HepG2 (cell line): ENCODE measurements at regions not wholly inside any gene's neighbourhood (a gene's known extent, or its start where the extent isn't known, plus 50 kb on each side); places are given as distances from the start of the nearest gene placed in this dataset.

Experiments used
- ARID3A ChIP-seq: IDR thresholded peaks from 2 replicates; pipeline ENCODE4 v1.6.1; 2012; ENCODE audit warnings: low read depth, low read length, improper control_type of control experiment
- BORCS8-MEF2B ChIP-seq: sonication (generic); formaldehyde crosslinking; IDR thresholded peaks from 2 replicates; pipeline ENCODE4 v1.8.0; 2022; ENCODE audit warnings: mild to moderate bottlenecking, missing genetic modification reagents
- CENPX ChIP-seq: sonication (generic); formaldehyde crosslinking; IDR thresholded peaks from 2 replicates; pipeline ENCODE4 v1.9.0; 2021; ENCODE audit warnings: mild to moderate bottlenecking, missing genetic modification reagents, moderate library complexity
- CHCHD3 ChIP-seq: sonication (generic); formaldehyde crosslinking; IDR thresholded peaks from 2 replicates; pipeline ENCODE4 v1.8.0; 2022; ENCODE audit warnings: mild to moderate bottlenecking, missing genetic modification reagents, moderate library complexity
- ELF4 ChIP-seq: sonication (generic); formaldehyde crosslinking; IDR thresholded peaks from 2 replicates; pipeline ENCODE4 v1.5.0; 2020; ENCODE audit warnings: missing genetic modification reagents, mild to moderate bottlenecking, moderate library complexity, borderline replicate concordance
- ERF ChIP-seq: IDR thresholded peaks from 2 replicates; pipeline ENCODE4 v1.6.1; 2018; ENCODE audit warnings: missing biosample characterization, missing genetic modification reagents
- FIP1L1 ChIP-seq: fragments of 200-400 bp; formaldehyde crosslinking; IDR thresholded peaks from 2 replicates; pipeline ENCODE4 v1.6.1; 2018; ENCODE audit warnings: low read depth, mild to moderate bottlenecking, low read length, moderate library complexity, borderline replicate concordance; ENCODE audit not compliant: insufficient read depth
- FOSL1 ChIP-seq: sonication (generic); formaldehyde crosslinking; IDR thresholded peaks from 2 replicates; pipeline ENCODE4 v1.9.0; 2021; ENCODE audit warnings: missing genetic modification reagents, borderline replicate concordance
- KAT7 ChIP-seq: IDR thresholded peaks from 2 replicates; pipeline ENCODE4 v1.6.1; 2018; ENCODE audit warnings: borderline replicate concordance, missing compliant biosample characterization
- NR2F1 ChIP-seq, 2 experiments: fragments of 450-650 bp in 1 of 2; formaldehyde crosslinking in 1 of 2; IDR thresholded peaks; 2 replicates each; pipeline versions ENCODE4 v1.5.0 to v1.6.1; 2016 to 2020; ENCODE audit warnings: mild to moderate bottlenecking in 1 of 2, missing compliant biosample characterization in 1 of 2, missing genetic modification reagents in 1 of 2, moderate library complexity in 1 of 2
- POLR2A ChIP-seq, 2 experiments: IDR thresholded peaks; 2 replicates each; pipeline ENCODE4 v1.6.1; 2011; ENCODE audit warnings: low read depth in 2 of 2, low read length in 2 of 2, mild to moderate bottlenecking in 1 of 2, moderate library complexity in 1 of 2; ENCODE audit not compliant: insufficient read depth in 1 of 2
- RARA ChIP-seq: IDR thresholded peaks from 2 replicates; pipeline ENCODE4 v1.6.1; 2016; ENCODE audit warnings: missing genetic modification reagents, missing compliant biosample characterization
- STAT6 ChIP-seq: sonication (generic); formaldehyde crosslinking; IDR thresholded peaks from 2 replicates; pipeline ENCODE4 v1.4.0; 2020; ENCODE audit warnings: missing genetic modification reagents, mild to moderate bottlenecking, borderline replicate concordance
- TCF12 ChIP-seq, 2 experiments: fragments of 450-650 bp in 1 of 2; sonication (generic) in 1 of 2; formaldehyde crosslinking in 1 of 2; IDR thresholded peaks; 2 replicates each; pipeline versions ENCODE4 v1.6.1 to v1.8.0; 2017 to 2022; ENCODE audit warnings: antibody characterized with exemption in 1 of 2, mild to moderate bottlenecking in 1 of 2, missing genetic modification reagents in 1 of 2, moderate library complexity in 1 of 2
- YY1 ChIP-seq: IDR thresholded peaks from 2 replicates; pipeline ENCODE4 v1.6.1; 2011; ENCODE audit warnings: low read length, low read depth, moderate library complexity, mild to moderate bottlenecking; ENCODE audit not compliant: insufficient read depth, insufficient replicate concordance
- ZNF260 ChIP-seq: sonication (generic); formaldehyde crosslinking; IDR thresholded peaks from 2 replicates; pipeline ENCODE4 v1.4.0; 2020; ENCODE audit warnings: missing genetic modification reagents, low read depth, mild to moderate bottlenecking, borderline replicate concordance
- ZNF552 ChIP-seq: sonication (generic); formaldehyde crosslinking; IDR thresholded peaks from 2 replicates; pipeline ENCODE4 v1.9.0; 2022; ENCODE audit warnings: missing genetic modification reagents, mild to moderate bottlenecking, borderline replicate concordance
- ZNF562 ChIP-seq: sonication (generic); formaldehyde crosslinking; IDR thresholded peaks from 2 replicates; pipeline ENCODE4 v1.8.0; 2022; ENCODE audit warnings: missing genetic modification reagents, borderline replicate concordance
- ZNF710 ChIP-seq: sonication (generic); formaldehyde crosslinking; IDR thresholded peaks from 2 replicates; pipeline ENCODE4 v1.5.0; 2020; ENCODE audit warnings: mild to moderate bottlenecking, missing genetic modification reagents, borderline replicate concordance
- ZNF747 ChIP-seq: sonication (generic); formaldehyde crosslinking; IDR thresholded peaks from 2 replicates; pipeline ENCODE4 v1.8.1; 2023; ENCODE audit warnings: missing genetic modification reagents, mild to moderate bottlenecking, borderline replicate concordance
- ZNF792 ChIP-seq: IDR thresholded peaks from 2 replicates; pipeline ENCODE4 v1.6.1; 2016
- ZNF850 ChIP-seq: sonication (generic); formaldehyde crosslinking; conservative IDR thresholded peaks from 2 replicates; pipeline ENCODE4 v1.9.0; 2021; ENCODE audit warnings: mild to moderate bottlenecking, missing genetic modification reagents

- TF ChIP-seq ARID3A (peak; percentile 91), ZNF710 (CRISPR knock-in tag) (peak; percentile 94), FIP1L1 (no peak), STAT6 (CRISPR knock-in tag) (0 out of 2 replicates have a peak, but pooled peaks have one; percentile 26), CENPX (CRISPR knock-in tag) (no peak), CHCHD3 (CRISPR knock-in tag) (no peak), ZNF850 (CRISPR knock-in tag) (no peak), ERF (peak; percentile 52; the same call in 1 of the 2 replicates), ZNF747 (CRISPR knock-in tag) (no peak), KAT7 (CRISPR knock-in tag) (no peak), ZNF552 (CRISPR knock-in tag) (no peak), BORCS8-MEF2B (CRISPR knock-in tag) (no peak), ZNF260 (CRISPR knock-in tag) (no peak), FOSL1 (CRISPR knock-in tag) (peak; percentile 68; the same call in 1 of the 2 replicates), ELF4 (CRISPR knock-in tag) (no peak), RARA (CRISPR knock-in tag) (peak; percentile 70; the same call in 1 of the 2 replicates), ZNF792 (CRISPR knock-in tag) (peak; percentile 46; the same call in 1 of the 2 replicates), YY1 (no peak), POLR2A (IDR thresholded peaks at IDR 0.05; ENCODE audit: insufficient read depth in 1 of 2, low read depth in 2 of 2, low read length in 2 of 2) (no peak), NR2F1 (CRISPR knock-in tag; IDR thresholded peaks at IDR 0.05) (peak in 1 of 2 experiments; percentile 66; a peak in 1 of 4 replicates), TCF12 (IDR thresholded peaks at IDR 0.05) (no peak), TCF12 (CRISPR knock-in tag; IDR thresholded peaks at IDR 0.05) (peak; percentile 58; the same call in 1 of the 2 replicates), ZNF562 (CRISPR knock-in tag) (no peak)
Measured at GRCh38 chr3:81249540-81250029, 511.9 kb downstream of the GBE1 start (continued).
